ENCODE measurements at regions not wholly inside any gene's neighbourhood (a gene's known extent, or its start where the extent isn't known, plus 50 kb on each side); places are given as distances from the start of the nearest gene placed in this dataset.

DNA sequence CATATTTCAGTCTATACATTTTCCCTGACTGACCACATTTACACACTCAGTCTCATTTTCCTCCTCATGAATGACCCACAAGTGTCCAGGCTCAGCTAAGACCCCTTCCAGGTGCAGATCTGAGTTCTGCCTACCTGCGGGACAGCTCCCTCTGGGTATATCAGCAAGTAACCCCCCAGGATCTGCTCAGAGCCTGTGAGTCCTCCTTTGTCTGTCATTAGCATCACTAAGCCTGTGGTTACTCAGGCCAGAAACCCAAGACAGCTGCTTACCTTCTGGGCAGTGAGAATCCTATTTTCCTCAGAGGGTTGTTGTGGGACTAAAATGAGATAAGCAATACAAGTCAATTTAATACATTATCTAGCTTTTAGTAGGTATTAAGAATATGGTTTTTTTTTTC lies 487.6 kb upstream of the BOD1L1 start:
- ChIA-PET POLR2A (no interaction called here), CTCF (no interaction called here)
- H3K27me3 Mint-ChIP-seq = peaks cover 10% of the 10 kb centered on the region
- intact Hi-C loops (cut with micrococcal nuclease) = no loop called here
- ATAC-seq (ENCODE audit: low read depth) = no peak
- no peaks in the 10 kb centered on the region for H3K9me3 Mint-ChIP-seq
- H3K27ac Mint-ChIP-seq = no peak overlapping the region
- DNase-seq = no peak
- no peak overlapping the region for H3K4me3 Mint-ChIP-seq
- peaks cover 7% of the 10 kb centered on the region for H3K4me1 Mint-ChIP-seq
- H3K36me3 Mint-ChIP-seq (ENCODE audit: low read depth) = no peaks in the 10 kb centered on the region
- no peak for TF ChIP-seq CTCF (IDR thresholded peaks at IDR 0.05)

GRCh38 chr4:14117575-14118238 lies 490.2 kb upstream of the BOD1L1 start:
- Mint-ChIP-seq H3K27me3 (peaks cover 10% of the 10 kb centered on the region), H3K27ac (no peak overlapping the region), H3K4me3 (no peak overlapping the region), H3K9me3 (no peaks in the 10 kb centered on the region), H3K4me1 (peaks cover 5% of the 10 kb centered on the region), H3K36me3 (ENCODE audit: low read depth) (no peaks in the 10 kb centered on the region)
- POLR2A ChIA-PET = no interaction called here
- TF ChIP-seq CTCF (IDR thresholded peaks at IDR 0.05) = no peak
- CTCF ChIA-PET = no interaction called here
- intact Hi-C loops (cut with micrococcal nuclease) = no loop called here
- DNase-seq (no peak), ATAC-seq (ENCODE audit: low read depth) (no peak)

DNA sequence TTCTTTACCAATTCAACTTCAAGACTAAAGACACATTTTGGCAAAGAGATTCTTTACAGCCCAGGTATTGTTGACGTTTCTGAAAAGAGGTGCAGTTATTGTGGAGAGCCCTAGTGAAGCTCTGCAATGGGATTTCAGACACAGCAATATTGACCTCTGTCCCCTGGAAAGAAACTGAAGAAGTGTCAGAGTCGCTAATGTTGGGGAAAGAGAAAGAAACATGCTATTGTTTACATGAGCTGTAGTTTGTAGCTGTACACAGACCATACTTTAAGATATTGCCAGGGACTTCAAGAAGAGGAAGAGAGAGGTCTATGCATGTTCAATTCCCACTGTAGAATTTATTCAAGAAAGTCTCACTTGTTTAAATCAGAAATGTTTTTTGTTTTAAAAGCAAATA lies 497.3 kb upstream of the BOD1L1 start:
- ChIA-PET CTCF (no interaction called here), POLR2A (interaction anchor here (0.7 kb wide), 1 partner anchor 53 kb away, joined by 4 read pairs; no protein-coding TSS in a partner anchor)
- H3K9me3 Mint-ChIP-seq = no peaks in the 10 kb centered on the region
- peak overlapping the region; percentile 59 for H3K4me3 Mint-ChIP-seq
- intact Hi-C loops (cut with micrococcal nuclease) = loop anchor here (1.0 to 10.0 kb wide), 7 partner anchors 40 to 877 kb away; partner anchors contain the start of genes BOD1L1 and CPEB2
- ATAC-seq (ENCODE audit: low read depth) (no peak), DNase-seq (no peak)
- H3K27me3 Mint-ChIP-seq = no peaks in the 10 kb centered on the region
- peaks cover 27% of the 10 kb centered on the region for H3K4me1 Mint-ChIP-seq
- H3K27ac Mint-ChIP-seq = peak overlapping the region; percentile 84
- no peak for TF ChIP-seq CTCF (IDR thresholded peaks at IDR 0.05)
- no peaks in the 10 kb centered on the region for H3K36me3 Mint-ChIP-seq (ENCODE audit: low read depth)

GRCh38 chr4:14125375-14126129 lies 498.0 kb upstream of the BOD1L1 start:
- TF ChIP-seq CTCF (IDR thresholded peaks at IDR 0.05) = no peak
- CTCF ChIA-PET = no interaction called here
- DNase-seq (no peak), ATAC-seq (ENCODE audit: low read depth) (peak; percentile 90)
- Mint-ChIP-seq H3K4me1 (peaks cover 27% of the 10 kb centered on the region), H3K4me3 (peak overlapping the region; percentile 59), H3K36me3 (ENCODE audit: low read depth) (no peaks in the 10 kb centered on the region), H3K9me3 (no peaks in the 10 kb centered on the region), H3K27ac (peak overlapping the region; percentile 84), H3K27me3 (no peaks in the 10 kb centered on the region)
- POLR2A ChIA-PET = interaction anchor here (0.7 kb wide), 1 partner anchor 52 kb away, joined by 4 read pairs; no protein-coding TSS in a partner anchor
- intact Hi-C loops (cut with micrococcal nuclease) = loop anchor here (1.0 to 10.0 kb wide), 7 partner anchors 40 to 877 kb away; partner anchors contain the start of genes BOD1L1 and CPEB2

GRCh38 chr4:14130551-14130950 lies 503.0 kb upstream of the BOD1L1 start:
- no peak for TF ChIP-seq CTCF (IDR thresholded peaks at IDR 0.05)
- DNase-seq (no peak), ATAC-seq (ENCODE audit: low read depth) (no peak)
- intact Hi-C loops (cut with micrococcal nuclease) = no loop called here
- H3K4me1 Mint-ChIP-seq = peaks cover 26% of the 10 kb centered on the region
- H3K27ac Mint-ChIP-seq = no peak overlapping the region
- H3K27me3 Mint-ChIP-seq = no peaks in the 10 kb centered on the region
- ChIA-PET POLR2A (no interaction called here), CTCF (interaction anchor here (1.0 kb wide), 1 partner anchor 14 kb away, joined by 3 read pairs; no protein-coding TSS in a partner anchor)
- no peaks in the 10 kb centered on the region for H3K9me3 Mint-ChIP-seq
- H3K36me3 Mint-ChIP-seq (ENCODE audit: low read depth) = no peaks in the 10 kb centered on the region
- H3K4me3 Mint-ChIP-seq = no peak overlapping the region

Measured in activated B cell treated with CpG ODN at 0.5 μM for 24 hours (primary cell).